Tibial nerve (tissue), 4 donors: ENCODE measurements at regions not wholly inside any gene's neighbourhood (a gene's known extent, or its start where the extent isn't known, plus 50 kb on each side); places are given as distances from the start of the nearest gene placed in this dataset.

ENCODE experiments used
- CTCF ChIP-seq, 5 experiments: fragments of 200-600 bp in 3 of 5; fragments of 450-650 bp in 2 of 5; sonication (generic) in 3 of 5; IDR thresholded peaks; one replicate each; pipeline ENCODE4 v1.5.1; 2016 to 2019; ENCODE audit warnings: antibody characterized with exemption in 5 of 5, mild to moderate bottlenecking in 3 of 5, moderate library complexity in 2 of 5
- EP300 ChIP-seq, 2 donors: sonication (generic); formaldehyde crosslinking; IDR thresholded peaks; one replicate each; pipeline ENCODE4 v1.6.1; 2017; ENCODE audit warnings: antibody characterized with exemption in 2 of 2, mild to moderate bottlenecking in 1 of 2
- POLR2A ChIP-seq, 2 donors: fragments of 450-650 bp; IDR thresholded peaks; one replicate each; pipeline ENCODE4 v1.6.1; 2017; ENCODE audit warnings: antibody characterized with exemption in 2 of 2, mild to moderate bottlenecking in 2 of 2, moderate library complexity in 2 of 2

- TF ChIP-seq EP300 (IDR thresholded peaks at IDR 0.05) (no peak), CTCF (IDR thresholded peaks at IDR 0.05) (no peak), POLR2A (IDR thresholded peaks at IDR 0.05) (no peak)
Measured at GRCh38 chr10:128995676-128996075, 471.4 kb upstream of the MGMT start.
